ENCODE measurements at regions not wholly inside any gene's neighbourhood (a gene's known extent, or its start where the extent isn't known, plus 50 kb on each side); places are given as distances from the start of the nearest gene placed in this dataset.

DNA sequence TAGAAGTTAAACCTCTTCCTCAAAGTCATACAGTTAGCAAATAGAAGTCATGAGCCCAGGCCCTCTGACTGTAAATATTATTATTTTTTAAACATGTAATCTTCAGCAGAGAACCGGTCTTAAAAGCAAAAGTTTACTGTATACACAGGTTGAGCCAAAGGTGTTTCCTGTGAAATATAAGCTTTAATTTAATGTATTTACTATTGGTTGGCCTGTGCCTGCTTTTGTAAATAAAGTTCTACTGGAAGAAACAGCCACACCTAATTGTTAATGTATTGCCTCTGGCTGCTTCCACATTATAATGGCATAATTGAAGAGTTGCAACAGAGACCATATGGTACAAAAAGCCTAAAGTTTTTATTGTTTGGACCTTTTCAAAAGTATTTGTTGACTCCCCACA lies 61.0 kb upstream of the PRDM8 start:
- TF ChIP-seq, protein P1, sequence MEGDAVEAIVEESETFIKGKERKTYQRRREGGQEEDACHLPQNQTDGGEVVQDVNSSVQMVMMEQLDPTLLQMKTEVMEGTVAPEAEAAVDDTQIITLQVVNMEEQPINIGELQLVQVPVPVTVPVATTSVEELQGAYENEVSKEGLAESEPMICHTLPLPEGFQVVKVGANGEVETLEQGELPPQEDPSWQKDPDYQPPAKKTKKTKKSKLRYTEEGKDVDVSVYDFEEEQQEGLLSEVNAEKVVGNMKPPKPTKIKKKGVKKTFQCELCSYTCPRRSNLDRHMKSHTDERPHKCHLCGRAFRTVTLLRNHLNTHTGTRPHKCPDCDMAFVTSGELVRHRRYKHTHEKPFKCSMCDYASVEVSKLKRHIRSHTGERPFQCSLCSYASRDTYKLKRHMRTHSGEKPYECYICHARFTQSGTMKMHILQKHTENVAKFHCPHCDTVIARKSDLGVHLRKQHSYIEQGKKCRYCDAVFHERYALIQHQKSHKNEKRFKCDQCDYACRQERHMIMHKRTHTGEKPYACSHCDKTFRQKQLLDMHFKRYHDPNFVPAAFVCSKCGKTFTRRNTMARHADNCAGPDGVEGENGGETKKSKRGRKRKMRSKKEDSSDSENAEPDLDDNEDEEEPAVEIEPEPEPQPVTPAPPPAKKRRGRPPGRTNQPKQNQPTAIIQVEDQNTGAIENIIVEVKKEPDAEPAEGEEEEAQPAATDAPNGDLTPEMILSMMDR (IDR thresholded peaks at IDR 0.05) = no peak
- no peak for TF ChIP-seq POLR2A (IDR thresholded peaks at IDR 0.05)

Data from ovary (tissue), 3 donors.